Loucy (cell line): ENCODE measurements at regions not wholly inside any gene's neighbourhood (a gene's known extent, or its start where the extent isn't known, plus 50 kb on each side); places are given as distances from the start of the nearest gene placed in this dataset.
"Not testable (repeated sequence)": the region's sequence is repeated elsewhere in the genome, so short reads cannot be mapped to it uniquely, and the experiment has no call there.

ENCODE experiments used
- H2AFZ ChIP-seq: fragments of 200-600 bp; sonication (generic); 2 replicates; pipeline ENCODE4 v1.6.0; 2016; ENCODE audit warnings: antibody characterized with exemption, mild to moderate bottlenecking, low read length, moderate library complexity
- H3F3A ChIP-seq: fragments of 200-600 bp; 2 replicates; pipeline ENCODE4 v1.6.0; 2016; ENCODE audit warnings: antibody characterized with exemption, low read depth, mild to moderate bottlenecking
- H3K27me3 ChIP-seq: fragments of 200-600 bp; sonication (generic); 2 replicates; pipeline ENCODE4 v1.6.1; 2014; ENCODE audit warnings: low read length, mild to moderate bottlenecking; ENCODE audit not compliant: insufficient read depth, poor library complexity, severe bottlenecking
- H3K36me3 ChIP-seq: fragments of 200-600 bp; sonication (generic); 2 replicates; pipeline ENCODE4 v1.6.1; 2016; ENCODE audit warnings: low read length; ENCODE audit not compliant: insufficient read depth
- H3K4me1 ChIP-seq: fragments of 200-600 bp; sonication (generic); 2 replicates; pipeline ENCODE4 v1.5.1; 2014; ENCODE audit warnings: low read length, mild to moderate bottlenecking; ENCODE audit not compliant: insufficient read depth, poor library complexity, severe bottlenecking
- H3K4me2 ChIP-seq: fragments of 200-600 bp; sonication (generic); 2 replicates; pipeline ENCODE4 v1.6.0; 2014; ENCODE audit warnings: antibody characterized with exemption, low read length, low read depth, mild to moderate bottlenecking; ENCODE audit not compliant: poor library complexity, severe bottlenecking
- H3K4me3 ChIP-seq: fragments of 200-600 bp; sonication (generic); 2 replicates; pipeline ENCODE4 v1.5.1; 2014; ENCODE audit warnings: low read length, mild to moderate bottlenecking, mixed read lengths; ENCODE audit not compliant: poor library complexity, severe bottlenecking
- H3K79me2 ChIP-seq: fragments of 200-600 bp; sonication (generic); 2 replicates; pipeline ENCODE4 v1.6.1; 2014; ENCODE audit warnings: low read length; ENCODE audit not compliant: insufficient read depth
- H3K9ac ChIP-seq: fragments of 200-600 bp; sonication (generic); 2 replicates; pipeline ENCODE4 v1.6.0; 2014; ENCODE audit warnings: mild to moderate bottlenecking, low read depth, low read length, moderate library complexity; ENCODE audit not compliant: poor library complexity, severe bottlenecking
- H3K9me2 ChIP-seq: fragments of 200-600 bp; sonication (generic); replicated peaks from 2 replicates; pipeline ENCODE4 v1.6.1; 2016; ENCODE audit warnings: low read depth, low read length, mixed read lengths
- H3K9me3 ChIP-seq: fragments of 200-600 bp; sonication (generic); 2 replicates; pipeline ENCODE4 v1.6.1; 2014; ENCODE audit warnings: mild to moderate bottlenecking, antibody characterized with exemption, low read length, low read depth; ENCODE audit not compliant: insufficient read depth
- H4K20me1 ChIP-seq: fragments of 200-600 bp; sonication (generic); 2 replicates; pipeline ENCODE4 v1.6.0; 2014; ENCODE audit warnings: antibody characterized with exemption, low read length, mild to moderate bottlenecking; ENCODE audit not compliant: insufficient read depth, poor library complexity, severe bottlenecking
- CTCF ChIP-seq: fragments of 200-600 bp; sonication (generic); conservative IDR thresholded peaks from 2 replicates; pipeline ENCODE4 v1.5.1; 2014; ENCODE audit warnings: mild to moderate bottlenecking, antibody characterized with exemption, low read length
- EZH2phosphoT487 ChIP-seq: fragments of 200-600 bp; IDR thresholded peaks from 2 replicates; pipeline ENCODE4 v1.6.1; 2018; ENCODE audit warnings: antibody characterized with exemption, mild to moderate bottlenecking, moderate library complexity, borderline replicate concordance

DNA sequence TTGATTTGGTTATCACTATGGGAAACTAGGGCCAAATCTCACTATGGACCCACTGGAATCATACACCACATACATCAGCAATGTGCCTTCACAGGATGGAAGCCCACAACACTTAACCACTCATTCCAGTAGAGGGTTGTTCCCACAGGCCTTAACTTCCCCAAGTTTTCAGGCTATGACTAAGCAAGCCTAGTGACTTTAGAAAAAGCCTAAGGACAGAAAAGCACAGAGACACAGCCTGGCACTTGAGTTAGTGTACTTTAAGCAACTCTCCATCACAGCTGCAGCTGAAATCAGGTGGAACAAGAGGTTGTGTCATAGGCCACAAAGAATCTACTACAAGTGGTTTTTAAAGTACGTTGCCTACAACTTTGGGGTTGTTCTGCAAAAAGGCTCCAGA is 128.7 kb downstream of the LRRN1 start:
- H3F3A ChIP-seq = no peaks in the 10 kb centered on the region
- H4K20me1 ChIP-seq = no peaks in the 10 kb centered on the region
- H2AFZ ChIP-seq = no peak overlapping the region
- H3K36me3 ChIP-seq = no peaks in the 10 kb centered on the region
- no peaks in the 10 kb centered on the region; the same call in 1 of the 2 replicates for H3K9me2 ChIP-seq
- no peaks in the 10 kb centered on the region for H3K79me2 ChIP-seq
- no peak overlapping the region for H3K4me3 ChIP-seq
- no peak overlapping the region for H3K4me2 ChIP-seq
- H3K9me3 ChIP-seq = no peaks in the 10 kb centered on the region
- no peaks in the 10 kb centered on the region for H3K4me1 ChIP-seq
- H3K27me3 ChIP-seq = no peaks in the 10 kb centered on the region
- TF ChIP-seq EZH2phosphoT487 (no peak), CTCF (no peak)
- no peak overlapping the region for H3K9ac ChIP-seq

DNA sequence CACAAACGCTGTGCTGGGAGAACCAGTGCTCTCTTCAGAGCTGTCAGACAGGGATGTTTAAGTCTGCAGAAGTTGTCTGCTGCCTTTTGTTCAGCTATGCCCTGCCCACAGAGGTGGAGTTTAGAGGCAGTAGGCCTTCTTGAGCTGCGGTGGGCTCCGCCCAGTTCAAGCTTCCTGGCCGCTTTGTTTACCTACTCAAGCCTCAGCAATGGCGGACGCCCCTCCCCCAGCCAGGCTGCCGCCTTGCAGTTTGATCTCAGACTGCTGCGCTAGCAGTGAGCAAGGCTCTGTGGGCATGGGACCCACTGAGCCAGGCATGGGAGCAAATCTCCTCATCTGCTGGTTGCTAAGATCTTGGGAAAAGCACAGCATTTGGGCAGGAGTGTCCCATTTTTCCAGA is 142.1 kb downstream of the LRRN1 start:
- H3K9me2 ChIP-seq, H3K79me2 ChIP-seq, H3K9ac ChIP-seq, H3K27me3 ChIP-seq, H4K20me1 ChIP-seq, H2AFZ ChIP-seq, H3K4me3 ChIP-seq, H3K36me3 ChIP-seq, H3F3A ChIP-seq, H3K4me1 ChIP-seq, H3K4me2 ChIP-seq, H3K9me3 ChIP-seq: not testable (repeated sequence)

DNA sequence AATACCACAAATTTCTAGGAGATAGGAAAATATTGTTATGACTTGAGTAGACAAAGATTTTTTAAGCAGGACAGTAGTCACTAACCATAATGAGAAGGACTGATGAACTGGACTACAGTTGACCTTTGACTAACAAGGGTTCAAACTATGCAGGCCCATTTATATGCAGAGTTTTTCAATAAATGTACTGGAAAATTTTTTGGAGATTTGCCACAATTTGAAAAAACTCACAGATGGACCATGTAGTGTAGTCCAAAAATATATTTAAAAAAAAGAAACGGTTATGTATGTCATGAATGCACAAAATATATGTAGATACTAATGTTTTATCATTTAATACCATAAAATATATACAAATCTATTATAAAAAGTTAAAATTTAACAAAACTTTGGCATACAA is 151.8 kb downstream of the LRRN1 start:
- H2AFZ ChIP-seq = no peak overlapping the region
- no peaks in the 10 kb centered on the region for H3F3A ChIP-seq
- H3K9ac ChIP-seq = no peak overlapping the region
- H3K4me3 ChIP-seq = no peak overlapping the region
- H3K27me3 ChIP-seq = no peaks in the 10 kb centered on the region
- TF ChIP-seq EZH2phosphoT487 = no peak
- TF ChIP-seq CTCF = no peak
- H3K36me3 ChIP-seq = no peaks in the 10 kb centered on the region
- H4K20me1 ChIP-seq = no peaks in the 10 kb centered on the region
- H3K4me1 ChIP-seq = no peaks in the 10 kb centered on the region
- H3K79me2 ChIP-seq = no peaks in the 10 kb centered on the region
- no peaks in the 10 kb centered on the region for H3K9me3 ChIP-seq
- no peaks in the 10 kb centered on the region for H3K9me2 ChIP-seq
- H3K4me2 ChIP-seq = no peak overlapping the region

- H3K79me2 ChIP-seq = no peaks in the 10 kb centered on the region
- TF ChIP-seq CTCF (no peak), EZH2phosphoT487 (no peak)
- no peaks in the 10 kb centered on the region for H4K20me1 ChIP-seq
- no peaks in the 10 kb centered on the region for H3F3A ChIP-seq
- H3K4me2 ChIP-seq = no peak overlapping the region
- H3K9me2 ChIP-seq = no peaks in the 10 kb centered on the region
- H3K9me3 ChIP-seq = no peaks in the 10 kb centered on the region
- no peak overlapping the region for H2AFZ ChIP-seq
- H3K27me3 ChIP-seq = no peaks in the 10 kb centered on the region
- no peaks in the 10 kb centered on the region for H3K4me1 ChIP-seq
- no peak overlapping the region for H3K9ac ChIP-seq
- no peak overlapping the region for H3K4me3 ChIP-seq
- no peaks in the 10 kb centered on the region for H3K36me3 ChIP-seq
Observed at GRCh38 chr3:3951501-3951900, 152.3 kb downstream of the LRRN1 start.

DNA sequence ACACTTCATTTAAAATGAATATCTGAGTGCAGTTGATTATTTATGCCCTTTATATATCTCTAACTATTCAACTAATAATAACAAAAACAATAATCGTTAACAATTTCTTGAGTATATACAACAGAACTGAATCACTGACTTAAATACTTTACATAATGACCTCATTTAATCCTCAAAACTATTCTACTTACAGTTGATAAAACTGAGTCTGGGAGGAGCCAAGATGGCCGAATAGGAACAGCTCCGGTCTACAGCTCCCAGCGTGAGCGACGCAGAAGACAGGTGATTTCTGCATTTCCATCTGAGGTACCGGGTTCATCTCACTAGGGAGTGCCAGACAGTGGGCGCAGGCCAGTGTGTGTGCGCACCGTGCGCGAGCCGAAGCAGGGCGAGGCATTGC is 163.6 kb downstream of the LRRN1 start:
- not testable (repeated sequence) for H2AFZ ChIP-seq, H3K4me3 ChIP-seq, H3K9me3 ChIP-seq, H3K36me3 ChIP-seq, H3K9ac ChIP-seq, H3K4me1 ChIP-seq, H4K20me1 ChIP-seq, H3K79me2 ChIP-seq, H3K27me3 ChIP-seq, H3F3A ChIP-seq, H3K4me2 ChIP-seq, H3K9me2 ChIP-seq
